WTC11 (cell line): ENCODE measurements at regions not wholly inside any gene's neighbourhood (a gene's known extent, or its start where the extent isn't known, plus 50 kb on each side); places are given as distances from the start of the nearest gene placed in this dataset.

Experiments
- ATAC-seq: fragments of 200-7000 bp; cut with Tn5 transposase; 2 replicates; pipeline ENCODE4 v1.10.0; 2021; ENCODE audit warnings: mild to moderate bottlenecking, moderate library complexity
- CTCF ChIA-PET: fragments of 300-600 bp; sonication (Branson Sonifier 250); formaldehyde crosslinking; loops from one replicate; lab custom pipeline; 2021; ENCODE audit warnings: antibody characterized with exemption; lab: Charles Lee
- POLR2A ChIA-PET: fragments of 350-600 bp; sonication (Branson Sonifier 250); formaldehyde crosslinking; loops from one replicate; lab custom pipeline; 2021; ENCODE audit warnings: antibody characterized with exemption; lab: Charles Lee
- DNase-seq: peaks from one replicate; pipeline ENCODE4 v3.0.0; 2021; ENCODE audit warnings: low spot score
- H3K27ac Mint-ChIP-seq: 2 replicates; pipeline ENCODE4 v1.8.0; 2021; ENCODE audit warnings: mixed read lengths
- H3K27me3 Mint-ChIP-seq: 2 replicates; pipeline ENCODE4 v1.8.0; 2021; ENCODE audit warnings: low read depth, mild to moderate bottlenecking, moderate library complexity, mixed read lengths
- H3K36me3 Mint-ChIP-seq: 2 replicates; pipeline ENCODE4 v1.8.0; 2021; ENCODE audit warnings: mixed read lengths
- H3K4me1 Mint-ChIP-seq: 2 replicates; pipeline ENCODE4 v1.8.0; 2022; ENCODE audit warnings: mixed read lengths
- H3K4me3 Mint-ChIP-seq: 2 replicates; pipeline ENCODE4 v1.8.0; 2021; ENCODE audit warnings: mild to moderate bottlenecking, moderate library complexity, mixed read lengths
- H3K9me3 Mint-ChIP-seq: 2 replicates; pipeline ENCODE4 v1.8.0; 2021; ENCODE audit warnings: mixed read lengths
- AFF4 ChIP-seq: sonication (generic); formaldehyde crosslinking; IDR thresholded peaks from 2 replicates; pipeline ENCODE4 v1.8.1; 2023; ENCODE audit warnings: mild to moderate bottlenecking, missing genetic modification reagents, borderline replicate concordance
- ARID4B ChIP-seq: sonication (generic); formaldehyde crosslinking; IDR thresholded peaks from 2 replicates; pipeline ENCODE4 v1.8.0; 2023; ENCODE audit warnings: missing genetic modification reagents, mild to moderate bottlenecking, borderline replicate concordance
- EMX1 ChIP-seq: fragments of 250-450 bp; sonication (Bioruptor Pico); IDR thresholded peaks from 2 replicates; pipeline ENCODE4 v1.8.0; 2021; ENCODE audit warnings: mild to moderate bottlenecking
- HMGXB4 ChIP-seq: sonication (generic); formaldehyde crosslinking; IDR thresholded peaks from 2 replicates; pipeline ENCODE4 v1.8.1; 2023; ENCODE audit warnings: mild to moderate bottlenecking, moderate library complexity, missing genetic modification reagents
- NFATC4 ChIP-seq: fragments of 250-450 bp; sonication (Bioruptor Pico); IDR thresholded peaks from 2 replicates; pipeline ENCODE4 v1.9.0; 2021; ENCODE audit warnings: mild to moderate bottlenecking
- NFE2L1 ChIP-seq: sonication (generic); formaldehyde crosslinking; IDR thresholded peaks from 2 replicates; pipeline ENCODE4 v1.8.1; 2023; ENCODE audit warnings: missing genetic modification reagents
- NR3C1 ChIP-seq: sonication (generic); formaldehyde crosslinking; conservative IDR thresholded peaks from 2 replicates; pipeline ENCODE4 v1.8.1; 2023; ENCODE audit warnings: low read depth, mild to moderate bottlenecking, missing genetic modification reagents
- PREB ChIP-seq: sonication (generic); formaldehyde crosslinking; IDR thresholded peaks from 2 replicates; pipeline ENCODE4 v1.8.1; 2022; ENCODE audit warnings: mild to moderate bottlenecking, missing genetic modification reagents, moderate library complexity, borderline replicate concordance
- RELA ChIP-seq: sonication (generic); formaldehyde crosslinking; IDR thresholded peaks from 2 replicates; pipeline ENCODE4 v1.8.1; 2022; ENCODE audit warnings: missing genetic modification reagents, mild to moderate bottlenecking, borderline replicate concordance
- SMAD3 ChIP-seq: sonication (generic); formaldehyde crosslinking; IDR thresholded peaks from 2 replicates; pipeline ENCODE4 v1.8.0; 2022; ENCODE audit warnings: missing genetic modification reagents, mild to moderate bottlenecking, borderline replicate concordance
- ZNF219 ChIP-seq: sonication (generic); formaldehyde crosslinking; IDR thresholded peaks from 2 replicates; pipeline ENCODE4 v1.8.0; 2023; ENCODE audit warnings: missing genetic modification reagents, mild to moderate bottlenecking, borderline replicate concordance
- ZNF423 ChIP-seq: fragments of 250-450 bp; sonication (Bioruptor Pico); IDR thresholded peaks from 2 replicates; pipeline ENCODE4 v2.1.2; 2022; ENCODE audit warnings: mild to moderate bottlenecking, moderate library complexity
- TF ChIP-seq, protein P1 (sequence below): fragments of 250-450 bp; sonication (Bioruptor Pico); conservative IDR thresholded peaks from 2 replicates; pipeline ENCODE4 v1.9.0; 2021; ENCODE audit warnings: mild to moderate bottlenecking
- TF ChIP-seq, protein P2 (sequence below): sonication (generic); formaldehyde crosslinking; IDR thresholded peaks from 2 replicates; pipeline ENCODE4 v1.8.0; 2022; ENCODE audit warnings: missing genetic modification reagents
- TF ChIP-seq, protein P3 (sequence below): sonication (generic); formaldehyde crosslinking; IDR thresholded peaks from 2 replicates; pipeline ENCODE4 v1.8.1; 2023; ENCODE audit warnings: mild to moderate bottlenecking, missing genetic modification reagents

GRCh38 chr2:142217804-142218203 is 87.0 kb upstream of the LRP1B start (continued):
- TF ChIP-seq NR3C1 (no peak), SMAD3 (CRISPR knock-in tag) (no peak), ARID4B (CRISPR knock-in tag) (no peak), HMGXB4 (CRISPR knock-in tag) (no peak), NFATC4 (no peak)
- TF ChIP-seq, protein P1, sequence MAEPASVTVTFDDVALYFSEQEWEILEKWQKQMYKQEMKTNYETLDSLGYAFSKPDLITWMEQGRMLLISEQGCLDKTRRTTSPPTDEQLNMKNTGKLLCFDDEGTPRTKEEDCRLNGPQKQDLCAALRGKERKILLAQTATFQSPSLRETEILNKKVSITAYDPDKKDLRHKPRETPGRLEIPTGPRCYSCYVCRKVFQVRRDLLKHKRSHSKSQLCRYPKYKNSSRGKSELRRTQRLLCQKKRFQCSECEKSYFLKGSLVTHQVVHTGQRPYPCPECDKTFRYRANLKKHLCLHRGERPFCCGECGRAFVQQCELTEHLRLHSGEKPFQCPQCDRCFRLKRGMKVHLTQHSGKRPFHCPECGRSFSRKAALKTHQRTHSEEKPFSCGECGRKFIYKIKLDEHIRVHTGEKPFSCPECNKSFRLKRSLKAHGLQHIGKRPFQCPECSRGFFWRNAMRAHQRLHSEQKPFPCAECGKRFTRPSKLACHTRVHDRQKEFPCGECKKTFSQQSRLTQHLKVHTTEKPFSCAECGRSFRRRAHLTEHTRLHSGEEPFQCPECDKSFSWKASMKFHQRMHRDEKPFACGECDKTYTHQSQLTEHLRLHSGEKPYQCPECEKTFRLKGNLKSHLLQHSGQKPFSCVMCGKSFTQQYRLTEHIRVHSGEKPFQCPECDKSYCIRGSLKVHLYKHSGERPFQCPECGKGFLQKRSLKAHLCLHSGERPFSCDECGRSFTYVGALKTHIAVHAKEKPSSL (CRISPR knock-in tag): no peak

DNA sequence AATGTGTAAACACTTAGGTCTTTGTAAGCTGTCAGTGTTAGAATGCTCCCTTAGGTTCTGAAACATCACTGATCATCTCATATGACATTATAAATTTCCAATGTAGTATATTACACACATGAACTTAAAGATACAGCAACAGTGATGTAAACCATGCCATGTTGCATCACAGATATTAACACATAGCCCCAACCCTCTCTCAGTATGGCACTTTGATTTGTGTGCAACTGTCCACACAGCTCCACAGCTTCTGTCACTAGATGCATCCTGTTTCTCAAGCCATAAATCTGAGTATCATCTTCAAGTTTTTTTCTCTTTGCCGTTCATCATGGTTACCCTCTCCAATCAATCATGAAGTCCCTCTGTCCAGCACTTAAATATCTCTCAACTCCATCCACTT is 69.2 kb upstream of the LRP1B start:
- DNase-seq (no peak), ATAC-seq (no peak)
- H3K4me3 Mint-ChIP-seq: no peak overlapping the region
- H3K4me1 Mint-ChIP-seq: no peaks in the 10 kb centered on the region
- CTCF ChIA-PET: no interaction called here
- H3K27me3 Mint-ChIP-seq: no peaks in the 10 kb centered on the region
- no peak overlapping the region for H3K27ac Mint-ChIP-seq
- POLR2A ChIA-PET: no interaction called here
- no peaks in the 10 kb centered on the region for H3K9me3 Mint-ChIP-seq
- H3K36me3 Mint-ChIP-seq: no peaks in the 10 kb centered on the region
- TF ChIP-seq, protein P2, sequence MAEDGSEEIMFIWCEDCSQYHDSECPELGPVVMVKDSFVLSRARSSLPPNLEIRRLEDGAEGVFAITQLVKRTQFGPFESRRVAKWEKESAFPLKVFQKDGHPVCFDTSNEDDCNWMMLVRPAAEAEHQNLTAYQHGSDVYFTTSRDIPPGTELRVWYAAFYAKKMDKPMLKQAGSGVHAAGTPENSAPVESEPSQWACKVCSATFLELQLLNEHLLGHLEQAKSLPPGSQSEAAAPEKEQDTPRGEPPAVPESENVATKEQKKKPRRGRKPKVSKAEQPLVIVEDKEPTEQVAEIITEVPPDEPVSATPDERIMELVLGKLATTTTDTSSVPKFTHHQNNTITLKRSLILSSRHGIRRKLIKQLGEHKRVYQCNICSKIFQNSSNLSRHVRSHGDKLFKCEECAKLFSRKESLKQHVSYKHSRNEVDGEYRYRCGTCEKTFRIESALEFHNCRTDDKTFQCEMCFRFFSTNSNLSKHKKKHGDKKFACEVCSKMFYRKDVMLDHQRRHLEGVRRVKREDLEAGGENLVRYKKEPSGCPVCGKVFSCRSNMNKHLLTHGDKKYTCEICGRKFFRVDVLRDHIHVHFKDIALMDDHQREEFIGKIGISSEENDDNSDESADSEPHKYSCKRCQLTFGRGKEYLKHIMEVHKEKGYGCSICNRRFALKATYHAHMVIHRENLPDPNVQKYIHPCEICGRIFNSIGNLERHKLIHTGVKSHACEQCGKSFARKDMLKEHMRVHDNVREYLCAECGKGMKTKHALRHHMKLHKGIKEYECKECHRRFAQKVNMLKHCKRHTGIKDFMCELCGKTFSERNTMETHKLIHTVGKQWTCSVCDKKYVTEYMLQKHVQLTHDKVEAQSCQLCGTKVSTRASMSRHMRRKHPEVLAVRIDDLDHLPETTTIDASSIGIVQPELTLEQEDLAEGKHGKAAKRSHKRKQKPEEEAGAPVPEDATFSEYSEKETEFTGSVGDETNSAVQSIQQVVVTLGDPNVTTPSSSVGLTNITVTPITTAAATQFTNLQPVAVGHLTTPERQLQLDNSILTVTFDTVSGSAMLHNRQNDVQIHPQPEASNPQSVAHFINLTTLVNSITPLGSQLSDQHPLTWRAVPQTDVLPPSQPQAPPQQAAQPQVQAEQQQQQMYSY: no peak
- TF ChIP-seq RELA (CRISPR knock-in tag): no peak
- TF ChIP-seq, protein P3, sequence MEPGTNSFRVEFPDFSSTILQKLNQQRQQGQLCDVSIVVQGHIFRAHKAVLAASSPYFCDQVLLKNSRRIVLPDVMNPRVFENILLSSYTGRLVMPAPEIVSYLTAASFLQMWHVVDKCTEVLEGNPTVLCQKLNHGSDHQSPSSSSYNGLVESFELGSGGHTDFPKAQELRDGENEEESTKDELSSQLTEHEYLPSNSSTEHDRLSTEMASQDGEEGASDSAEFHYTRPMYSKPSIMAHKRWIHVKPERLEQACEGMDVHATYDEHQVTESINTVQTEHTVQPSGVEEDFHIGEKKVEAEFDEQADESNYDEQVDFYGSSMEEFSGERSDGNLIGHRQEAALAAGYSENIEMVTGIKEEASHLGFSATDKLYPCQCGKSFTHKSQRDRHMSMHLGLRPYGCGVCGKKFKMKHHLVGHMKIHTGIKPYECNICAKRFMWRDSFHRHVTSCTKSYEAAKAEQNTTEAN (CRISPR knock-in tag): no peak
- TF ChIP-seq ZNF423 (CRISPR knock-in tag): no peak
- TF ChIP-seq, protein P1 (CRISPR knock-in tag): no peak
- no peak for TF ChIP-seq EMX1 (CRISPR knock-in tag)
- no peak for TF ChIP-seq PREB (CRISPR knock-in tag)
- no peak for TF ChIP-seq AFF4 (CRISPR knock-in tag)
- TF ChIP-seq ZNF219 (CRISPR knock-in tag): no peak
- no peak for TF ChIP-seq NFE2L1
